IMR-90 (cell line): ENCODE measurements at regions not wholly inside any gene's neighbourhood (a gene's known extent, or its start where the extent isn't known, plus 50 kb on each side); places are given as distances from the start of the nearest gene placed in this dataset.

Experiments used
- ATAC-seq: fragments of 200-7000 bp; cut with Tn5 transposase; 2 replicates; pipeline ENCODE4 v1.9.1; 2020; ENCODE audit warnings: low read depth, mild to moderate bottlenecking, moderate library complexity
- BruUV-seq: library from RNA; stranded (reverse); fragments of 400-500 nt; replicated peaks from 2 replicates; lab custom pipeline; 2021; lab: Mats Ljungman, UMichigan
- CTCF ChIA-PET: fragments of 300-600 bp; formaldehyde crosslinking; extraction: SDS; loops from one replicate; lab custom pipeline; 2021; ENCODE audit warnings: antibody characterized with exemption; lab: Yijun Ruan, JAX
- POLR2A ChIA-PET: fragments of 300-600 bp; sonication (Branson Sonifier 250); formaldehyde crosslinking; loops from one replicate; lab custom pipeline; 2022; ENCODE audit warnings: antibody characterized with exemption; ENCODE audit not compliant: unreplicated experiment; lab: Charles Lee
- DNase-seq: peaks from one replicate; pipeline ENCODE4 v3.0.0; 2013
- H2AFZ ChIP-seq: replicated peaks from 2 replicates; pipeline ENCODE3; 2013; ENCODE audit warnings: low read length, mild to moderate bottlenecking; ENCODE audit not compliant: poor library complexity
- H2AK5ac ChIP-seq: 2 replicates; pipeline ENCODE4 v1.6.1; 2013; ENCODE audit warnings: low read depth, low read length, inconsistent platforms
- H2AK9ac ChIP-seq: replicated peaks from 2 replicates; pipeline ENCODE3; 2013; ENCODE audit warnings: mild to moderate bottlenecking, low read depth, low read length, moderate library complexity; ENCODE audit not compliant: poor library complexity
- H2BK120ac ChIP-seq: 2 replicates; pipeline ENCODE4 v1.6.1; 2013; ENCODE audit warnings: low read depth, low read length, inconsistent platforms
- H2BK15ac ChIP-seq: 3 replicates; pipeline ENCODE4 v1.6.1; 2013; ENCODE audit warnings: low read depth, low read length, inconsistent platforms
- H2BK20ac ChIP-seq: 2 replicates; pipeline ENCODE4 v1.6.1; 2013; ENCODE audit warnings: low read depth, mild to moderate bottlenecking, inconsistent platforms, low read length, moderate library complexity
- H2BK5ac ChIP-seq: 2 replicates; pipeline ENCODE4 v1.6.1; 2013; ENCODE audit warnings: mild to moderate bottlenecking, low read depth, low read length, inconsistent platforms; ENCODE audit not compliant: poor library complexity, severe bottlenecking
- H3K14ac ChIP-seq: replicated peaks from 2 replicates; pipeline ENCODE4 v1.6.1; 2013; ENCODE audit warnings: low read depth, low read length, inconsistent platforms
- H3K18ac ChIP-seq: 2 replicates; pipeline ENCODE4 v1.6.1; 2013; ENCODE audit warnings: low read depth, low read length, control low read depth
- H3K23ac ChIP-seq: 2 replicates; pipeline ENCODE4 v1.6.1; 2013; ENCODE audit warnings: low read depth, low read length, inconsistent platforms
- H3K27ac ChIP-seq: 2 replicates; pipeline ENCODE4 v1.5.1; 2013; ENCODE audit warnings: mild to moderate bottlenecking, control low read depth, low read length; ENCODE audit not compliant: insufficient read depth
- H3K27me3 ChIP-seq: 2 replicates; pipeline ENCODE4 v1.6.1; 2013; ENCODE audit warnings: low read length; ENCODE audit not compliant: control insufficient read depth, insufficient read depth
- H3K36me3 ChIP-seq: 2 replicates; pipeline ENCODE4 v1.6.1; 2013; ENCODE audit warnings: low read length, mixed read lengths; ENCODE audit not compliant: control insufficient read depth, insufficient read depth
- H3K4ac ChIP-seq: 2 replicates; pipeline ENCODE4 v1.6.1; 2013; ENCODE audit warnings: low read depth, low read length, inconsistent platforms
- H3K4me1 ChIP-seq: 2 replicates; pipeline ENCODE4 v1.6.1; 2013; ENCODE audit warnings: low read length, mixed read lengths; ENCODE audit not compliant: control insufficient read depth, insufficient read depth
- H3K4me2 ChIP-seq: 2 replicates; pipeline ENCODE4 v1.6.1; 2013; ENCODE audit warnings: low read depth, mild to moderate bottlenecking, control low read depth, low read length, moderate library complexity
- H3K4me3 ChIP-seq: 2 replicates; pipeline ENCODE4 v1.5.1; 2013; ENCODE audit warnings: low read depth, mild to moderate bottlenecking, control low read depth, low read length, moderate library complexity; ENCODE audit not compliant: insufficient read depth
- H3K56ac ChIP-seq: 2 replicates; pipeline ENCODE4 v1.6.1; 2013; ENCODE audit warnings: low read length, inconsistent platforms; ENCODE audit not compliant: insufficient read depth; ENCODE audit errors: extremely low read depth
- H3K79me1 ChIP-seq, 2 experiments: 2 replicates each; pipeline ENCODE4 v1.6.1; 2013; ENCODE audit warnings: low read length in 2 of 2, inconsistent platforms in 1 of 2, low read depth in 1 of 2
- H3K9ac ChIP-seq: 2 replicates; pipeline ENCODE4 v1.6.1; 2013; ENCODE audit warnings: low read depth, low read length, control low read depth
- H3K9me1 ChIP-seq: 2 replicates; pipeline ENCODE4 v1.6.1; 2013; ENCODE audit warnings: low read length, inconsistent platforms; ENCODE audit not compliant: insufficient read depth
- H3K9me3 ChIP-seq: 2 replicates; pipeline ENCODE4 v1.6.1; 2013; ENCODE audit warnings: low read length; ENCODE audit not compliant: control insufficient read depth, insufficient read depth
- H4K20me1 ChIP-seq: 2 replicates; pipeline ENCODE4 v1.6.1; 2013; ENCODE audit warnings: low read length, inconsistent platforms; ENCODE audit not compliant: insufficient read depth
- H4K5ac ChIP-seq: 2 replicates; pipeline ENCODE4 v1.6.1; 2013; ENCODE audit warnings: mild to moderate bottlenecking, low read depth, low read length, control low read depth
- H4K8ac ChIP-seq, 2 experiments: 2 replicates each; pipeline ENCODE4 v1.6.1; 2013; ENCODE audit warnings: low read depth in 2 of 2, low read length in 2 of 2, control low read depth in 1 of 2, inconsistent platforms in 1 of 2
- H4K91ac ChIP-seq: 2 replicates; pipeline ENCODE4 v1.6.1; 2013; ENCODE audit warnings: low read depth, low read length, inconsistent platforms; ENCODE audit not compliant: insufficient read depth
- BHLHE40 ChIP-seq: fragments of 150-350 bp; IDR thresholded peaks from 2 replicates; pipeline ENCODE4 v1.6.1; 2016; ENCODE audit warnings: mild to moderate bottlenecking, low read depth, low read length
- CEBPB ChIP-seq: IDR thresholded peaks from 2 replicates; pipeline ENCODE4 v1.6.1; 2012; ENCODE audit warnings: low read depth, low read length, improper control_type of control experiment
- CHD1 ChIP-seq: IDR thresholded peaks from 2 replicates; pipeline ENCODE4 v1.6.1; 2012; ENCODE audit warnings: low read depth, low read length, improper control_type of control experiment
- ELK1 ChIP-seq: fragments of 150-350 bp; IDR thresholded peaks from 2 replicates; pipeline ENCODE4 v1.6.1; 2016; ENCODE audit warnings: low read depth, mild to moderate bottlenecking, low read length, moderate library complexity, borderline replicate concordance
- MAFK ChIP-seq: IDR thresholded peaks from 2 replicates; pipeline ENCODE4 v1.6.1; 2012; ENCODE audit warnings: low read depth, low read length, improper control_type of control experiment
- MAZ ChIP-seq: IDR thresholded peaks from 2 replicates; pipeline ENCODE4 v1.6.1; 2012; ENCODE audit warnings: low read depth, mild to moderate bottlenecking, low read length, improper control_type of control experiment, moderate library complexity, borderline replicate concordance
- MXI1 ChIP-seq: IDR thresholded peaks from 2 replicates; pipeline ENCODE4 v1.6.1; 2012; ENCODE audit warnings: low read depth, mild to moderate bottlenecking, low read length, moderate library complexity, borderline replicate concordance
- POLR2A ChIP-seq: IDR thresholded peaks from 2 replicates; pipeline ENCODE4 v1.6.1; 2012; ENCODE audit warnings: mild to moderate bottlenecking, low read depth, low read length
- RCOR1 ChIP-seq: IDR thresholded peaks from 2 replicates; pipeline ENCODE4 v1.6.1; 2012; ENCODE audit warnings: mild to moderate bottlenecking, low read length, improper control_type of control experiment; ENCODE audit not compliant: insufficient replicate concordance
- USF2 ChIP-seq: fragments of 150-350 bp; IDR thresholded peaks from 2 replicates; pipeline ENCODE4 v1.6.1; 2017; ENCODE audit warnings: mild to moderate bottlenecking, antibody characterized with exemption, low read length, low read depth
- WGBS, 2 experiments: methylation state at CpG; one replicate each; pipeline versions ENCODE4 v1.1.5 to v1.1.7; 2013; ENCODE audit warnings: missing lambda C conversion rate in 2 of 2; ENCODE audit not compliant: insufficient read length in 1 of 2; ENCODE audit errors: extremely low coverage in 2 of 2; 5-methylcytosine and 5-hydroxymethylcytosine counted together
- dilution Hi-C: fragments of 300-500 bp; cut with HindIII; formaldehyde crosslinking; loops from one replicate; pipeline ENCODE4 v1.14.3; 2018; ENCODE audit warnings: low sequenced_read_pairs; ENCODE audit not compliant: unreplicated experiment
- in situ Hi-C: fragments of 300-500 bp; cut with MboI; formaldehyde crosslinking; loops from 3 replicates; pipeline ENCODE4 v1.14.3; 2019; ENCODE audit warnings: low sequenced_read_pairs, inconsistent platforms, mixed read lengths
- intact Hi-C: fragments of 100-400 bp; cut with micrococcal nuclease; formaldehyde crosslinking; loops from 2 replicates; pipeline ENCODE4 v1.10.0; 2022

- ChIA-PET POLR2A (no interaction called here), CTCF (no interaction called here)
- H2BK5ac ChIP-seq = no peak overlapping the region
- no peaks in the 10 kb centered on the region for H3K27me3 ChIP-seq
- no peak overlapping the region for H2AK5ac ChIP-seq
- H2BK15ac ChIP-seq = no peak overlapping the region
- H4K8ac ChIP-seq = no peak overlapping the region
- no peaks in the 10 kb centered on the region for H4K20me1 ChIP-seq
- H3K4me1 ChIP-seq = no peaks in the 10 kb centered on the region
- H2AFZ ChIP-seq = no peak overlapping the region
- BruUV-seq = no TSS peak
- no peaks in the 10 kb centered on the region for H3K9me1 ChIP-seq
- dilution Hi-C loops = no loop called here
- H3K4ac ChIP-seq = no peak overlapping the region
- intact Hi-C loops = no loop called here
- peaks cover 40% of the 10 kb centered on the region for H3K9me3 ChIP-seq
- no peak overlapping the region for H3K23ac ChIP-seq
- no peak overlapping the region for H3K18ac ChIP-seq
- in situ Hi-C loops = no loop called here
- H2AK9ac ChIP-seq = no peak overlapping the region
- ATAC-seq = no peak
- TF ChIP-seq RCOR1 (no peak), USF2 (no peak), MXI1 (no peak), POLR2A (no peak), MAZ (no peak), CEBPB (no peak), BHLHE40 (no peak), ELK1 (no peak), MAFK (no peak), CHD1 (no peak)
- no peak overlapping the region for H3K27ac ChIP-seq
- H3K56ac ChIP-seq = no peak overlapping the region
- H3K9ac ChIP-seq = no peak overlapping the region
- no peaks in the 10 kb centered on the region for H3K36me3 ChIP-seq
- no peak overlapping the region for H3K4me3 ChIP-seq
- no peak overlapping the region for H2BK120ac ChIP-seq
- H3K79me1 ChIP-seq = no peaks in the 10 kb centered on the region
- 59% methylated on average over 2 of the region's 4 CpGs; no CpG with 5 or more reads in 1 of the 2 experiments for WGBS, 2 experiments
- no peak overlapping the region for H4K91ac ChIP-seq
- no peak overlapping the region for H2BK20ac ChIP-seq
- no peak overlapping the region for H4K5ac ChIP-seq
- no peak for DNase-seq
- H3K4me2 ChIP-seq = no peak overlapping the region
- H3K14ac ChIP-seq = no peak overlapping the region
Measured at GRCh38 chr19:8938576-8938975, 71.6 kb downstream of the MUC16 start.
